ENCODE measurements at regions not wholly inside any gene's neighbourhood (a gene's known extent, or its start where the extent isn't known, plus 50 kb on each side); places are given as distances from the start of the nearest gene placed in this dataset.

- no peak for DNase-seq
These were observed 85.9 kb upstream of the USP47 start for GRCh38 chr11:11755871-11756270.

- no peak for DNase-seq
These were observed 89.1 kb upstream of the USP47 start for GRCh38 chr11:11752679-11753078.

- DNase-seq, result no peak
These were observed 91.5 kb upstream of the USP47 start for GRCh38 chr11:11750017-11750878.

- DNase-seq, result peak; percentile 59
These were observed 92.9 kb upstream of the USP47 start for GRCh38 chr11:11748706-11749365.

- DNase-seq, result no peak
These were observed 94.2 kb upstream of the USP47 start for GRCh38 chr11:11747570-11747969.

GRCh38 chr11:11746449-11746848, 95.3 kb upstream of the USP47 start:
- DNase-seq, result no peak

GRCh38 chr11:11743216-11743615, 98.6 kb upstream of the USP47 start:
- DNase-seq, result no peak

- no peak for DNase-seq
These were observed 99.3 kb upstream of the USP47 start for GRCh38 chr11:11742486-11742885.

- no peak for DNase-seq
These were observed 100.9 kb upstream of the USP47 start for GRCh38 chr11:11740836-11741235.

GRCh38 chr11:11740073-11740702, 101.6 kb upstream of the USP47 start:
- no peak for DNase-seq

- no peak for DNase-seq
These were observed 103.4 kb upstream of the USP47 start for GRCh38 chr11:11738370-11738769.

- DNase-seq, result no peak
These were observed 106.2 kb upstream of the USP47 start for GRCh38 chr11:11735586-11735985.

GRCh38 chr11:11733246-11733747, 108.5 kb upstream of the USP47 start:
- no peak for DNase-seq

GRCh38 chr11:11732116-11732515, 109.7 kb upstream of the USP47 start:
- DNase-seq, result peak; percentile 18

- DNase-seq, result peak; percentile 90
These were observed 109.7 kb upstream of the GALNT18 start for GRCh38 chr11:11731311-11732083.

GRCh38 chr11:11728386-11728785, 106.6 kb upstream of the GALNT18 start:
- no peak for DNase-seq

- no peak for DNase-seq
These were observed 103.6 kb upstream of the GALNT18 start for GRCh38 chr11:11725438-11725837.

- peak; percentile 59 for DNase-seq
These were observed 103.2 kb upstream of the GALNT18 start for GRCh38 chr11:11724994-11725393.

GRCh38 chr11:11722861-11723260, 101.1 kb upstream of the GALNT18 start:
- DNase-seq, result no peak

- no peak for DNase-seq
These were observed 100.4 kb upstream of the GALNT18 start for GRCh38 chr11:11722246-11722645.

GRCh38 chr11:11718511-11718910, 96.7 kb upstream of the GALNT18 start:
- DNase-seq, result no peak

GRCh38 chr11:11717064-11717725, 95.4 kb upstream of the GALNT18 start:
- no peak for DNase-seq
